Renal cortex interstitium (tissue), 11 donors: ENCODE measurements at regions not wholly inside any gene's neighbourhood (a gene's known extent, or its start where the extent isn't known, plus 50 kb on each side); places are given as distances from the start of the nearest gene placed in this dataset.
"Not testable (repeated sequence)": the region's sequence is repeated elsewhere in the genome, so short reads cannot be mapped to it uniquely, and the experiment has no call there.

Source experiments
- DNase-seq, 11 donors: peaks; one replicate each; pipeline ENCODE4 v3.0.0-alpha.2; 2013; ENCODE audit warnings: low read depth in 9 of 11, low spot score in 4 of 11; ENCODE audit errors: extremely low read depth in 1 of 11

GRCh38 chr17:74125156-74125555 lies 78.3 kb upstream of the RPL38 start:
- DNase-seq: no peak

GRCh38 chr17:74126179-74126900 lies 77.1 kb upstream of the RPL38 start:
- DNase-seq: no peak

- no peak for DNase-seq
These were observed 76.5 kb upstream of the RPL38 start for GRCh38 chr17:74126959-74127358.

- no peak for DNase-seq
These were observed 74.8 kb upstream of the RPL38 start for GRCh38 chr17:74128456-74129211.

- not testable (repeated sequence) for DNase-seq
These were observed 73.7 kb upstream of the RPL38 start for GRCh38 chr17:74129800-74130199.

GRCh38 chr17:74130276-74130675 lies 73.2 kb upstream of the RPL38 start:
- no peak for DNase-seq

GRCh38 chr17:74130841-74131240 lies 72.6 kb upstream of the RPL38 start:
- DNase-seq: no peak

- no peak for DNase-seq
These were observed 71.1 kb upstream of the RPL38 start for GRCh38 chr17:74132354-74132753.

GRCh38 chr17:74133740-74134139 lies 69.7 kb upstream of the RPL38 start:
- DNase-seq: no peak

- not testable (repeated sequence) for DNase-seq
These were observed 69.2 kb upstream of the RPL38 start for GRCh38 chr17:74134234-74134633.

GRCh38 chr17:74134991-74135390 lies 68.5 kb upstream of the RPL38 start:
- no peak for DNase-seq

- DNase-seq: no peak
These were observed 67.9 kb upstream of the RPL38 start for GRCh38 chr17:74135391-74136167.

- DNase-seq: no peak
These were observed 66.1 kb upstream of the RPL38 start for GRCh38 chr17:74137416-74137815.

GRCh38 chr17:74139120-74139519 lies 64.4 kb upstream of the RPL38 start:
- DNase-seq: no peak

GRCh38 chr17:74140282-74140681 lies 63.2 kb upstream of the RPL38 start:
- DNase-seq: no peak

GRCh38 chr17:74141612-74142011 lies 61.9 kb upstream of the RPL38 start:
- DNase-seq: no peak

- DNase-seq: not testable (repeated sequence)
These were observed 60.2 kb upstream of the RPL38 start for GRCh38 chr17:74143318-74143717.

GRCh38 chr17:74145756-74146155 lies 57.7 kb upstream of the RPL38 start:
- DNase-seq: no peak

GRCh38 chr17:74146196-74146595 lies 57.3 kb upstream of the RPL38 start:
- DNase-seq: no peak
